ENCODE measurements at regions not wholly inside any gene's neighbourhood (a gene's known extent, or its start where the extent isn't known, plus 50 kb on each side); places are given as distances from the start of the nearest gene placed in this dataset.

DNA sequence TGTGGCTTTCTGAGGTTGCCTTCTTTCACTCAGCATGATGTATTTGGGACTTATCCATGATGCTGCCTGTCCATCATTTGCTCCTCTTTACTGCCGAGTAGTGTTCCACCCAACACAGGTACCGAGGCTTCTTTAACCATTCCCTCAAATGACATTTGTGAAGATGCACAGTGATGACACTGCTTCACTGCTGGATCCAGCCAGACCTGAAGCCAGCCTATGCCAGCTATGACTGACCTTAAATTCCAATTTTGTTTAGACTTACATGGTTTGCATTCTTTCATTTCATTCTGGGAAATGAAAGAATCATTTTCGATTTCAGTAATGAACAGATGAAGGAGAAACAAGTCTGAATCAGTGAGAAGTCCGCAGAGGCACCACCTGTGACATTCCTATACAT lies 271.0 kb downstream of the AACS start:
- TF ChIP-seq, protein P1, sequence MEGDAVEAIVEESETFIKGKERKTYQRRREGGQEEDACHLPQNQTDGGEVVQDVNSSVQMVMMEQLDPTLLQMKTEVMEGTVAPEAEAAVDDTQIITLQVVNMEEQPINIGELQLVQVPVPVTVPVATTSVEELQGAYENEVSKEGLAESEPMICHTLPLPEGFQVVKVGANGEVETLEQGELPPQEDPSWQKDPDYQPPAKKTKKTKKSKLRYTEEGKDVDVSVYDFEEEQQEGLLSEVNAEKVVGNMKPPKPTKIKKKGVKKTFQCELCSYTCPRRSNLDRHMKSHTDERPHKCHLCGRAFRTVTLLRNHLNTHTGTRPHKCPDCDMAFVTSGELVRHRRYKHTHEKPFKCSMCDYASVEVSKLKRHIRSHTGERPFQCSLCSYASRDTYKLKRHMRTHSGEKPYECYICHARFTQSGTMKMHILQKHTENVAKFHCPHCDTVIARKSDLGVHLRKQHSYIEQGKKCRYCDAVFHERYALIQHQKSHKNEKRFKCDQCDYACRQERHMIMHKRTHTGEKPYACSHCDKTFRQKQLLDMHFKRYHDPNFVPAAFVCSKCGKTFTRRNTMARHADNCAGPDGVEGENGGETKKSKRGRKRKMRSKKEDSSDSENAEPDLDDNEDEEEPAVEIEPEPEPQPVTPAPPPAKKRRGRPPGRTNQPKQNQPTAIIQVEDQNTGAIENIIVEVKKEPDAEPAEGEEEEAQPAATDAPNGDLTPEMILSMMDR (IDR thresholded peaks at IDR 0.05) = no peak
- no peak for TF ChIP-seq POLR2A (IDR thresholded peaks at IDR 0.05)
